SU-DHL-6 (cell line): ENCODE measurements at regions not wholly inside any gene's neighbourhood (a gene's known extent, or its start where the extent isn't known, plus 50 kb on each side); places are given as distances from the start of the nearest gene placed in this dataset.

Experiments
- CTCF ChIP-seq: fragments of 200-600 bp; sonication (generic); IDR thresholded peaks from one replicate; pipeline ENCODE4 v1.5.1; 2017; ENCODE audit warnings: antibody characterized with exemption, mild to moderate bottlenecking, low read length, moderate library complexity; ENCODE audit not compliant: insufficient read depth, poor library complexity, severe bottlenecking
- EZH2phosphoT487 ChIP-seq: fragments of 200-600 bp; sonication (generic), shearing (Covaris generic); conservative IDR thresholded peaks from 2 replicates; pipeline ENCODE4 v1.6.1; 2018; ENCODE audit warnings: mild to moderate bottlenecking, antibody characterized with exemption, low read length, moderate library complexity, mixed read lengths

DNA sequence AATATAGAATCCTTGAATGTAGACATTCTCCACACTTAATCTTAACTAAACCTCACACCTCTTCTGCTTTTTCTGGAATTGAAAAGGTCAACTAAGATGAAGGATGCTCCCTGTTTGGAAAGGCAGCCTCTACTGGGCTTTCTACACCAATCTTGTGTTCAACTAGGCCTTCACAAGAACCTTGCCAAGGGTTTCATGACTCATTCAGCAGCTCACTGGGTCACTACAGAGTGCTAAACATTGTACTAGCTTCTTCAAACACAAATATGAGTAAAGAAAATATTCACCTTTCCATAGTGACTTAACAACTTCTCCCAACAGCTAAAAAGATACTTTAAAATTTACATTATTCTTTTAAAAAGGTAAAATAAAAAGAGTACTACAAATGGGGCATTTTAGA, 135.3 kb upstream of the PRMT6 start:
- TF ChIP-seq CTCF: no peak
- TF ChIP-seq EZH2phosphoT487: no peak
